ENCODE measurements at regions not wholly inside any gene's neighbourhood (a gene's known extent, or its start where the extent isn't known, plus 50 kb on each side); places are given as distances from the start of the nearest gene placed in this dataset.

DNA sequence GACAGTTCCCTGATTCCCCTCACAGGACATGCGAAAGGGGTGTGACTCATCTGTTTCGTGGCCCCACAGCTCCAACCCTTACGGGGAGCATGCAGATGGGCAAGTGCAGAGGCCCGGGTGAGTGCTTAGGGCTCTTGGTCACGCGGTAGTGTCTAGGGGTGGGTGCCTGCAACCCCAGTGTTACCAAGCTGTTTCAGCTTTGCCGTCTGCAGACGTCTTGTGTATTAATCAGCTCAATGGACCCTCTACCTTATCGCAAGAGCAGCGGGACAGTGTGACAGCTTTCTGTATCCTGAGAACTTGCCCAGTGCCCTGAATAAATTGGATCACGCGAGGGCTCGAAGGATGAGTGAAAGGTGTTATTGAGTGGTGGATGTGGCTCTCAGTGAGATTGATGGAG lies 816.4 kb upstream of the ANO3 start:
- TF ChIP-seq, protein P1, sequence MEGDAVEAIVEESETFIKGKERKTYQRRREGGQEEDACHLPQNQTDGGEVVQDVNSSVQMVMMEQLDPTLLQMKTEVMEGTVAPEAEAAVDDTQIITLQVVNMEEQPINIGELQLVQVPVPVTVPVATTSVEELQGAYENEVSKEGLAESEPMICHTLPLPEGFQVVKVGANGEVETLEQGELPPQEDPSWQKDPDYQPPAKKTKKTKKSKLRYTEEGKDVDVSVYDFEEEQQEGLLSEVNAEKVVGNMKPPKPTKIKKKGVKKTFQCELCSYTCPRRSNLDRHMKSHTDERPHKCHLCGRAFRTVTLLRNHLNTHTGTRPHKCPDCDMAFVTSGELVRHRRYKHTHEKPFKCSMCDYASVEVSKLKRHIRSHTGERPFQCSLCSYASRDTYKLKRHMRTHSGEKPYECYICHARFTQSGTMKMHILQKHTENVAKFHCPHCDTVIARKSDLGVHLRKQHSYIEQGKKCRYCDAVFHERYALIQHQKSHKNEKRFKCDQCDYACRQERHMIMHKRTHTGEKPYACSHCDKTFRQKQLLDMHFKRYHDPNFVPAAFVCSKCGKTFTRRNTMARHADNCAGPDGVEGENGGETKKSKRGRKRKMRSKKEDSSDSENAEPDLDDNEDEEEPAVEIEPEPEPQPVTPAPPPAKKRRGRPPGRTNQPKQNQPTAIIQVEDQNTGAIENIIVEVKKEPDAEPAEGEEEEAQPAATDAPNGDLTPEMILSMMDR (IDR thresholded peaks at IDR 0.05; ENCODE audit: low read depth, low read length) = no peak
- TF ChIP-seq EZH2phosphoT487 (IDR thresholded peaks at IDR 0.05; ENCODE audit: low read depth) = no peak
- H3K36me3 ChIP-seq (replicated peaks; ENCODE audit: low read depth, low read length) = no peaks in the 10 kb centered on the region
- no peaks in the 10 kb centered on the region for H4K20me1 ChIP-seq (ENCODE audit: insufficient read depth, low read length)
- no peak overlapping the region for H3K27ac ChIP-seq (ENCODE audit: low read length)
- no peak overlapping the region for H3K9ac ChIP-seq (ENCODE audit: low read length)
- H3K4me1 ChIP-seq (ENCODE audit: low read length) = no peaks in the 10 kb centered on the region
- H3K79me2 ChIP-seq (ENCODE audit: low read length) = no peaks in the 10 kb centered on the region
- H3K4me2 ChIP-seq (ENCODE audit: low read length) = no peak overlapping the region
- no peaks in the 10 kb centered on the region for H3K27me3 ChIP-seq (ENCODE audit: low read depth, low read length)
- H3K4me3 ChIP-seq (ENCODE audit: low read length) = no peak overlapping the region
- H3K9me3 ChIP-seq (ENCODE audit: insufficient read depth, low read length) = no peaks in the 10 kb centered on the region
- no peak overlapping the region for H2AFZ ChIP-seq (ENCODE audit: low read depth, low read length)

- H3K4me2 ChIP-seq (ENCODE audit: low read length) = no peak overlapping the region
- no peak overlapping the region for H3K9ac ChIP-seq (ENCODE audit: low read length)
- no peaks in the 10 kb centered on the region for H3K36me3 ChIP-seq (replicated peaks; ENCODE audit: low read depth, low read length)
- no peak overlapping the region for H3K27ac ChIP-seq (ENCODE audit: low read length)
- no peaks in the 10 kb centered on the region for H4K20me1 ChIP-seq (ENCODE audit: insufficient read depth, low read length)
- TF ChIP-seq, protein P1 (IDR thresholded peaks at IDR 0.05; ENCODE audit: low read depth, low read length) = no peak
- no peak for TF ChIP-seq EZH2phosphoT487 (IDR thresholded peaks at IDR 0.05; ENCODE audit: low read depth)
- H3K27me3 ChIP-seq (ENCODE audit: low read depth, low read length) = no peaks in the 10 kb centered on the region
- H3K4me3 ChIP-seq (ENCODE audit: low read length) = no peak overlapping the region
- no peak overlapping the region for H2AFZ ChIP-seq (ENCODE audit: low read depth, low read length)
- H3K4me1 ChIP-seq (ENCODE audit: low read length) = peaks cover 8% of the 10 kb centered on the region; the same call in 1 of the 2 replicates
- no peaks in the 10 kb centered on the region for H3K79me2 ChIP-seq (ENCODE audit: low read length)
- H3K9me3 ChIP-seq (ENCODE audit: insufficient read depth, low read length) = no peaks in the 10 kb centered on the region
These were observed 811.5 kb upstream of the ANO3 start for GRCh38 chr11:25520459-25520858.

GRCh38 chr11:25527841-25528240 lies 804.1 kb upstream of the ANO3 start:
- H3K4me3 ChIP-seq (ENCODE audit: low read length) = no peak overlapping the region
- H3K27me3 ChIP-seq (ENCODE audit: low read depth, low read length) = no peaks in the 10 kb centered on the region
- no peak overlapping the region for H3K4me2 ChIP-seq (ENCODE audit: low read length)
- no peaks in the 10 kb centered on the region for H4K20me1 ChIP-seq (ENCODE audit: insufficient read depth, low read length)
- H3K36me3 ChIP-seq (replicated peaks; ENCODE audit: low read depth, low read length) = no peaks in the 10 kb centered on the region
- H3K79me2 ChIP-seq (ENCODE audit: low read length) = no peaks in the 10 kb centered on the region
- H3K4me1 ChIP-seq (ENCODE audit: low read length) = peaks cover 6% of the 10 kb centered on the region; the same call in 1 of the 2 replicates
- TF ChIP-seq EZH2phosphoT487 (IDR thresholded peaks at IDR 0.05; ENCODE audit: low read depth) = no peak
- TF ChIP-seq, protein P1 (IDR thresholded peaks at IDR 0.05; ENCODE audit: low read depth, low read length) = no peak
- H3K9ac ChIP-seq (ENCODE audit: low read length) = no peak overlapping the region
- no peaks in the 10 kb centered on the region for H3K9me3 ChIP-seq (ENCODE audit: insufficient read depth, low read length)
- no peak overlapping the region for H3K27ac ChIP-seq (ENCODE audit: low read length)
- no peak overlapping the region for H2AFZ ChIP-seq (ENCODE audit: low read depth, low read length)

- H3K27me3 ChIP-seq (ENCODE audit: low read depth, low read length) = no peaks in the 10 kb centered on the region
- no peak overlapping the region for H3K4me3 ChIP-seq (ENCODE audit: low read length)
- H3K36me3 ChIP-seq (replicated peaks; ENCODE audit: low read depth, low read length) = no peaks in the 10 kb centered on the region
- H3K27ac ChIP-seq (ENCODE audit: low read length) = no peak overlapping the region
- no peaks in the 10 kb centered on the region for H3K4me1 ChIP-seq (ENCODE audit: low read length)
- H3K4me2 ChIP-seq (ENCODE audit: low read length) = no peak overlapping the region
- H3K9ac ChIP-seq (ENCODE audit: low read length) = no peak overlapping the region
- TF ChIP-seq, protein P1 (IDR thresholded peaks at IDR 0.05; ENCODE audit: low read depth, low read length) = no peak
- TF ChIP-seq EZH2phosphoT487 (IDR thresholded peaks at IDR 0.05; ENCODE audit: low read depth) = no peak
- no peaks in the 10 kb centered on the region for H3K79me2 ChIP-seq (ENCODE audit: low read length)
- no peaks in the 10 kb centered on the region for H3K9me3 ChIP-seq (ENCODE audit: insufficient read depth, low read length)
- no peak overlapping the region for H2AFZ ChIP-seq (ENCODE audit: low read depth, low read length)
- no peaks in the 10 kb centered on the region for H4K20me1 ChIP-seq (ENCODE audit: insufficient read depth, low read length)
These were observed 802.4 kb upstream of the ANO3 start for GRCh38 chr11:25529572-25529971.
